Posterior vena cava (tissue), 2 donors: ENCODE measurements at regions not wholly inside any gene's neighbourhood (a gene's known extent, or its start where the extent isn't known, plus 50 kb on each side); places are given as distances from the start of the nearest gene placed in this dataset.

Experiments used
- DNase-seq: peaks from one replicate; pipeline ENCODE4 v3.0.0-alpha.2; 2020; ENCODE audit warnings: low spot score
- intact Hi-C, 2 donors: fragments of 100-400 bp; cut with DNase I; formaldehyde crosslinking; loops; one replicate each; pipeline versions ENCODE4 v1.14.1 to v1.14.2; 2022 to 2023
- donor health status: DM: yes; HTN: yes; CAD: no.
- donor health status: DM: yes; HTN: yes; CAD: no.

- intact Hi-C loops, result no loop called here
- no peak for DNase-seq
Measured at GRCh38 chr12:39240587-39240986, 202.3 kb downstream of the KIF21A start.

GRCh38 chr12:39239490-39240486, 203.1 kb downstream of the KIF21A start:
- intact Hi-C loops, result no loop called here
- DNase-seq, result no peak

GRCh38 chr12:39237004-39237403, 205.9 kb downstream of the KIF21A start:
- intact Hi-C loops, result no loop called here
- DNase-seq, result no peak

GRCh38 chr12:39235990-39236767, 206.7 kb downstream of the KIF21A start:
- no peak for DNase-seq
- intact Hi-C loops, result no loop called here

GRCh38 chr12:39230086-39230485, 212.8 kb downstream of the KIF21A start:
- intact Hi-C loops, result loop anchor here in 1 of 2 donors (5.0 kb wide), 1 partner anchor 1247 kb away; no protein-coding TSS in a partner anchor

GRCh38 chr12:39227218-39227617, 215.7 kb downstream of the KIF21A start:
- no peak for DNase-seq
- intact Hi-C loops, result no loop called here

More at GRCh38 chr12:39230086-39230485, 212.8 kb downstream of the KIF21A start:
- DNase-seq, result no peak

- DNase-seq, result no peak
- intact Hi-C loops, result loop anchor here in 1 of 2 donors (5.0 kb wide), 1 partner anchor 838 kb away; no protein-coding TSS in a partner anchor
Measured at GRCh38 chr12:39224971-39225370, 217.9 kb downstream of the KIF21A start.

GRCh38 chr12:39205969-39206368, 237.0 kb downstream of the KIF21A start:
- intact Hi-C loops, result no loop called here
- no peak for DNase-seq

- no peak for DNase-seq
- intact Hi-C loops, result no loop called here
Measured at GRCh38 chr12:39199351-39199750, 243.6 kb downstream of the KIF21A start.

- no peak for DNase-seq
- intact Hi-C loops, result no loop called here
Measured at GRCh38 chr12:39188689-39189088, 254.2 kb downstream of the KIF21A start.

- no peak for DNase-seq
- intact Hi-C loops, result no loop called here
Measured at GRCh38 chr12:39186744-39187143, 256.2 kb downstream of the KIF21A start.

- intact Hi-C loops, result no loop called here
- no peak for DNase-seq
Measured at GRCh38 chr12:39178837-39179236, 264.1 kb downstream of the KIF21A start.

GRCh38 chr12:39176356-39176755, 266.6 kb downstream of the KIF21A start:
- DNase-seq, result no peak
- intact Hi-C loops, result no loop called here

- intact Hi-C loops, result no loop called here
- no peak for DNase-seq
Measured at GRCh38 chr12:39173726-39174125, 268.3 kb upstream of the CPNE8 start.

- no peak for DNase-seq
- intact Hi-C loops, result no loop called here
Measured at GRCh38 chr12:39165338-39165737, 259.9 kb upstream of the CPNE8 start.

GRCh38 chr12:39161465-39162085, 256.2 kb upstream of the CPNE8 start:
- no peak for DNase-seq
- intact Hi-C loops, result loop anchor here in 1 of 2 donors (5.0 kb wide), 1 partner anchor 1469 kb away; no protein-coding TSS in a partner anchor

- no peak for DNase-seq
- intact Hi-C loops, result no loop called here
Measured at GRCh38 chr12:39157696-39158342, 252.4 kb upstream of the CPNE8 start.

GRCh38 chr12:39145175-39145999, 240.0 kb upstream of the CPNE8 start:
- DNase-seq, result no peak
- intact Hi-C loops, result no loop called here
